ENCODE measurements at regions not wholly inside any gene's neighbourhood (a gene's known extent, or its start where the extent isn't known, plus 50 kb on each side); places are given as distances from the start of the nearest gene placed in this dataset.

DNA sequence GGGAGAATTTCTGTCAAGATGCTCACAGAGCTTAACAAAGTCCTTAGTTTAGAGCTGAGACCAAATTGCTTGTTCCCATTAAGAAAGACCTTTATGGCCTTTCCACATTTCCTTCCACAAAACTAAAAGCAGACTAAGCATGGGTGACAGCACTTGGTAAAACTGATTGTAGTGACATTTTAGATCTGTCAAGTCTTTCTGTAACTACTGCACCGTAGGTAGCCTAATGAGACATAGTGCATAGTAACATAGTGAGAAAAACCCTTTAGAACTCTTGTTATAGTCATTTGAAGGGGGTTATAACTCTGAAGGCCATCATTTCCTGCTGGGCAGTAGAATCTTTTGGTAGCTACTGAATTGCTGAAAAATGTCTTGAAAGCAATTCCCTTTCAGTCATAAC, 990.9 kb upstream of the CNTN5 start:
- TF ChIP-seq CTCF (optimal IDR thresholded peaks at IDR 0.05 in 1 of 3, IDR thresholded peaks at IDR 0.05 in 1 of 3, conservative IDR thresholded peaks at IDR 0.05 in 1 of 3; ENCODE audit: extremely low read depth in 1 of 3, insufficient read depth in 2 of 3, low read length in 3 of 3), result no peak
- no peak for TF ChIP-seq EZH2 (IDR thresholded peaks at IDR 0.05; ENCODE audit: low read length)
